CD4-positive, alpha-beta T cell treated with Interferon alpha-2 for 1 hour (primary cell): ENCODE measurements at regions not wholly inside any gene's neighbourhood (a gene's known extent, or its start where the extent isn't known, plus 50 kb on each side); places are given as distances from the start of the nearest gene placed in this dataset.
"Not testable (repeated sequence)": the region's sequence is repeated elsewhere in the genome, so short reads cannot be mapped to it uniquely, and the experiment has no call there.

Experiments used
- DNase-seq, 2 donors: peaks; one replicate each; pipeline ENCODE4 v3.0.0-alpha.2; 2020 to 2022

DNA sequence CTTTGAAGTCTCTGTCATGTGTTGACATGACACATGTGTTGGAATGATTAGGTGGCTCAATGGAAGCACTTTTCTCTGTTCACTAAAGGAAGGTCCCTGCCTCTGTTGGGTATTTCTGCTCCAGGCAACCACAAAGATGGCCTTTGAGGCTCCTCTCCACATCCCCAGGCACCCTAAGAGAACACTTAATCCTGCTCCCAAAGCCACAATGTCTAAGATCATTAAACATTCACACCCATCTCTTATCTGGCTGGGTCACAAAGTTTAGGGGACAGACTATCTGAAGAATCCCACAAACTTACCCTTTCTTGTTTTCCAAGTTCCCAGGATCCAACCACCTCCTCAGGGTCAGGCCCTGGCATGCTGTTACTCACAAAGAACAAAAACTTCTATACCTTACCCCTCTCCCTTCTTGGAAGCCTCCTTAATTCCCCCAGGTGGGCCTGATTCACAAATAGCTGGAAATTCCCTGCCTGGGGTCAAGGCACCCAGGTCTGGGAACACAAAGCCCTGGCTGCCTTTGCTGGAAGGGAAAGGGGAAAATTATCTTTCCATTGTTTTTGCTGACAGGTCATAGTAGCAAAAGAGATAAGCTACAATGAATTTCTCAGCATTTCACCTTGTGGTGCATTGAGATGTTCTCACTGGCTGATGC lies 333.7 kb downstream of the PCNX1 start:
- no peak for DNase-seq

DNA sequence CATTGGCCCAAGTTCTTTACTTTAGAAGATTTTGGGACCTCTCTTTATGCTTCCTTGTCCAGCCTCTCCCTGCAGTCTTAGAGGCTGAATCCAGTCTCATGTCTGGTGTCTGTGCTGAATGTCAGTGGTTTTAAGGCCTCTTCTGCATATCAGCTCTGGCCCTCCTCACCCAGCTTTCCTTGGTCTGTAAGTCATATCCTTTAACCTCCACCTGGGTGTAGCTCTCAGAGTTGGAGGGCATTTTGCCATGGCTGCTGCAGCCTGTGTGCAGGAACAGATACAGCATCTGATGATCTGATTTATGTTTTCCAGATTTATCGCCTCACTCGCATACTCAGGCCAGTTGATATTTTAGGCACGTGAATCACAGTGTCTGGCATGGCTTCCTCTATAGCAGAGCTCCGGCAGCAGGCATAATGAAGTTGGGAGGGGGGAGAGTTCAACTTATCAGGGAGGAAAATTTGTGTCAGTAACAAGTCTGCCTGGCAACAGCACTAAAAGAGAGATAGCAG lies 335.0 kb downstream of the PCNX1 start:
- DNase-seq = no peak

DNA sequence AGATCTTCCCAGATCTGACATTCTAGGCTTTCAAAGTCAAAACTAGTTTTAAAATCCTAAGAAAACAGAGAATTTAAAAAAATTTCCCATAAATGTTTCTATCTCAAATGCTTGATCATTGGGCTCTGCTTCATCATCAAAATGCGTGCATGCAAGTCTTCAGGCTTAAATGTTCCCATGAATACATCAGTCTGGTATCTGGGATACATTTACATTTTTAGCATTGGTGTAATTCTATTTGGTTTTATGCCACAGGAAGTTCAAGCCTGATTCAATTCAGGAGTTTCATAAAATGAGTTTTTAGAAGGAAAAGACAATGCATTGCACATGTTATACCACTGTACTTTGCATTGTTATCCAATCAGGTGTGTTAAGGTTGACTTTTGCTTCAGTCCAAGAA lies 336.4 kb downstream of the PCNX1 start:
- DNase-seq = no peak

DNA sequence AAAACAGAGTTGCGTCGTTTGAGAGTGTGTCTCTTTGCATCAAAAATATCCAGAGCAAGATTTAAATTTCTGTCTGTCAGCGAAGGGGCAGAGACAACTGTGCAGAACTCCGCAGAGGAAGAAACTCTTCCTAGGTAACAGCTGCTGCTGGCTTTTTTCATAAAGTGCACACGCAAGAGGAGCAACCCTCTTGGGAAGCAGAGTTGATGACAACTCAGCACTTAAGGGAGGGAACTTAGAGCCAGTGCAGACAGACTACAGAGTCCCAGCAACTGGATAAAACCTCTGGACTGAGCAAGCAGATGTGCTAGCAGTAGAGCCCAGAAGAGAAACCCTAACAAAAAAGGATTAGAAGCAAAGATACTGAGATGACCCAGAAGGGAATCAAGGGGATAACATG lies 337.1 kb downstream of the PCNX1 start:
- DNase-seq = no peak

DNA sequence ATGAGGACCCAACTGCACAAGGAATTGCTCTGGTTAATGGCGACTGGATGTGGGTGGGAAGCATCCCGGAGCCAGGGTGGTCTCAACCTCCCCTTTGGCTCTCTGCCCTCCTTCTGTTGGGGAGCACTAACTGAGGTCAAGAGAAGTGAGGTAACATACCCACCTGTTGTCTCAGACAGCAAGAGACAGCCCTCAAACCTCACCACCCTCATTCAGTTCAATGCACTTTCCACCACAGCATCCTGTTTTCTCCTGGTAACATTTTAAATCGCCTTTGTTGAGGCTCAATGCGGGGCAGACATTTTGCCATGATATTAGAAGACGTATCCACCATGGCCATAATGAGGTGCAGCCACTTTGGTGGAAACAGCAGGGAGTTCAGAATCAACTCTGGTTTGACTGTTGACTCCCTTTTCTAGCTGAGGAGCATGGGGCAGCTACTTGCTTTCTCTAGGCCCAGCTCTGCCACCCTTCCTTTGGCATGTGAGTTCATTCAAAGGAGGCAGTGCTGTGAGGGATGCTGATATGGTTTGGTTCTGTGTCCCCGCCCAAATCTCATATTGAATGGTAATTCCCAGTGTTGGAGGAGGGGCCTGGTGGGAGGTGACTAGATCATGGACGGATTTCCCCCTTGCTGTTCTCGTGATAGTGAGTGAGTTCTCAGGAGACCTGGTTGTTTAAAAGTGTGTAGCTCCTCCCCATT lies 338.6 kb downstream of the PCNX1 start:
- peak in 1 of 2 donors; percentile 19 for DNase-seq

DNA sequence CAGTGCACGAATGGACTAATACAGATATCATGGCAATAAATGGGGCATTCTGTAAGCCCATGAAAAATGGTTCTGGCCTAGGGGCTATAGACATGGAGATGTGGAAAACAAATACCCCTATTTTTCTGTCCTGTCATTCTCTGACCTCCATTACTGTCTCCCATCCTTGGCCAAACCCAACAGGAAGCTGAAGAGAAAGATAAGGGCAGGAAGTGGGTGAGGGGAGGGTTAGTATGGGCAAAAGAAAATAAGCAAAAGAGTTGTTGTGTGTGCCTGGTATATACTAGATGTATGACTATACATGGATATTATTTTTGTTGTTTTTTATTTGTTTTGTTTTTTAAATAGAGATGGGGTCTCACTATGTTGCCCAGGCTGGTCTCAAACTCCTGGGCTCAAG lies 339.3 kb downstream of the PCNX1 start:
- no peak for DNase-seq

DNA sequence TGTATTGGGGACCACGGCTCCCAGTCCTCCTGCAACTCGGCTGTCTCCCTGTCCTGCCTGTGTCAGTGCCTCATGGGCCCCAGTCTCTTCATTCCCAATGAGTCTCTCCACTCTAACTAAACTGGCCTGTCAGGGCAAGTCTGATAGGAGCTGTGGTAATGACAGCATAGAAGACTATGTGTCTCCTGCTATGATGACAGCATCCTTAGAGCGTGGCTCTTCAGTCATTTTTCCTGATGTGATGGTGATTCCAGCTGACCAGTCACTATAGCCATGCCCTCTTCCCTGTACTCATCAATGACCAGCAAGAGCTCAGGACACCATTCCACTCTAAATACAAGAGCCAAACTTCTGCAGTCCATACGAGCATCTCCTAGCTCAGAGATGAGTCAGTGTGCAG lies 339.8 kb downstream of the PCNX1 start:
- DNase-seq = no peak

DNA sequence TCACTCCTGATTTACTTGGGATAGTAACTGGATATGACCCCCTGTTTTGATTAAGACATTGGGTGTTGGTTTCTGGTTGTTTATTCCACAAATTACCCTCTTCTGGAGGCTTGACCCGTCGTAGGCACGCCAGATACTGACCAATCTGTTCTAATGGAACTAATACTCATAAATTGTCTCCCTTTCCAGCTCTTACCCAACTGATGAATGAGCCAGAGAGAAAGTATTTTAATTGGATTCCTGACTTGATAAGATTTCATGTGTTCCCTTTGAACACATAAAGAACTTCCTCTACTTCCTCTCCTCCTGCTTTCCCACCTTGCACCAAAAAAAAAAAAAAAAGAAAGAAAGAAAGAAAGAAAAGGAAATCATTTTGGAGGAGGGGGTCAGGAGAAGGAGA lies 340.9 kb downstream of the PCNX1 start:
- no peak for DNase-seq

DNA sequence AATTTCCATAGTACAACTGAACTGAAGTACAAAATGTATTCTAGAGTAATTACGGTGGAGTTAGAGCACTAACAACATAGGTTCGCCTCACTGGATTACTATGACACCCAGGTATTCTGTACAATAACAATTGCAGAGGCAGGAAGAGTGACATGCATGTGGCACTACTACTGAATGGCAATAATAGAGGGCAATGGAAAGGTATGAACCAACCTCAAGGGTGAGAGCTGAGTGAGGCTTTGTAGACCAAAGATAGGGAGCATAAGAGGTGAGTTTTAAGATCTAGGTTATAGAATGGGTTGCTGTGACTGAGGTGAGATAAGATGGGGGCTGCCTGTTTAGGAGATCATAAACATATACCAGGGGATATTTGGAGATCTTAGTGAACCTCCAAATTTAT lies 343.1 kb downstream of the PCNX1 start:
- DNase-seq = no peak

DNA sequence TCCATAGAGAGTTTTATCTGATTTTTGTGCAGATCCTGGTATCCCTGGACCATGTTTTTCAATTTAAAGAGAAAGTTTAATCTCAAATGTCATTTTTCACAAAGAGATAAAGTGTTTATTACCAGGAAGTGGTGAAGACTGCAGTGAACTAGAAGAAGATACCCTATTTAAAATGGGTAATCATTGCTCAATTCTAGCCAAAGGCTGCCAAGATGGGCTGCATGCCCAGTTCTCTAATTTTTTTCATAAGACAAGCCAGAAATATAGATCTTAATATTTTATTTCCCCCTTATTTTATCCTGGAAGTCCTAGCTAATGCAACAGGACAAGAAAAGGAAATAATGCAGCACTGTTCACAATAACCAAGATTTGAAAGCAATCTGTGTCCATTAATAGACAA lies 343.5 kb downstream of the PCNX1 start:
- DNase-seq = no peak

DNA sequence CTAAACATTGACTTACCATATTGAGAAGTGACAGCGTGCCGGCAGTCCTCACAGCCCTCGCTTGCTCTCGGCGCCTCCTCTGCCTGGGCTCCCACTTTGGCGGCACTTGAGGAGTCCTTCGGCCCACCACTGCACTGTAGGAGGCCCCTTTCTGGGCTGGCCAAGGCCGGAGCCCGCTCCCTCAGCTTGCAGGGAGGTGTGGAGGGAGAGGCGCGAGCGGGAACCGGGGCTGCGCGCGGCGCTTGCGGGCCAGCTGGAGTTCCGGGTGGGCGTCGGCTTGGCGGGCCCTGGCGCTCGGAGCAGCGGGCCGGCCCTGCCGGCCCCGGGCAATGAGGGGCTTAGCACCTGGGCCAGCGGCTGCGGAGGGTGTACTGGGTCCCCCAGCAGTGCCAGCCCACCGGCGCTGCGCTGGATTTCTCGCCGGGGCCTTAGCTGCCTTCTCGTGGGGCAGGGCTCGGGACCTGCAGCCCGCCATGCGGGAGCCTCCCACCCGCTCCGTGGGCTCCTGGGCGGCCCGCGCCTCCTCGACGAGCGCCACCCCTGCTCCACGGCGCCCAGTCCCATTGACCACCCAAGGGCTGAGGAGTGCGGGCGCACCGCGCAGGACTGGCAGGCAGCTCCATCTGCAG lies 346.9 kb downstream of the PCNX1 start:
- DNase-seq = not testable (repeated sequence)

DNA sequence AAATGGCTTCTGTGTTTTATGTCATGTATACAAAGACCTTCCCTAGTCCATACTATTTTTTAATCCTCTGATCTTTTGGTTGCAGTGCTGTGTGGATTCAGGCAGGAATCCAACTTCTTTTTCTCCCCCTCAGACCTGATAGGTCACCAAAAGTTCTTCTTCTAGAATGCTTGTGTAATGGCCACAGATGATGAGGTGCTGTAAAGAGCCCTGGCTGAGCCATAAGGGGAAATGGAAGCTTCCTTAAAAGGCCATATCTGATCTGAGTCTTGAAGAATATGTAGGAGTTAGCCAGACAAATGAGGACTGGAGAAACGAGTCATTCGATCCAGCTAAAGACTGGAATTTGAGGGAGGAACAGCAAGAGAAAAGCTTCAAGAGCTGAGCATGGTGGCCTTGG lies 353.9 kb downstream of the PCNX1 start:
- no peak for DNase-seq

DNA sequence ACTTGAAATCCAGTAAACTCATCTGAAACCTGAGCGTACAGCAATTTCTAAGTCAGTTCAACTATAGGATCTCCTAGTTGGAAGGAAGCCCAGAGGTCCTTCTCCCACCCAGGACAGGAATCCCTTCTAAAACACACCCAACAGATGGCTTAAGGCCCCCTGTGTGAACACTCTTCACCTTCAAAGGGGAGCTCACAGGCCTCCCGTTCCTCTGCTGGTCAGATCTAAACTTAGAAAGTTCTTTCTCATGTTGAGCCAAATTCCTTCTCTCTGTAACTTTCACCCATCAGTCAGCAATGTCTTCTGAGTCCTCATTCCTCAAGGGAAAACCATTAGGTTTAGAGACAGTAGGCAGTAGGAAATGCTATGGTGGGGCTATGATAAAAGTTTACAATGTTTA lies 355.2 kb downstream of the PCNX1 start:
- no peak for DNase-seq

DNA sequence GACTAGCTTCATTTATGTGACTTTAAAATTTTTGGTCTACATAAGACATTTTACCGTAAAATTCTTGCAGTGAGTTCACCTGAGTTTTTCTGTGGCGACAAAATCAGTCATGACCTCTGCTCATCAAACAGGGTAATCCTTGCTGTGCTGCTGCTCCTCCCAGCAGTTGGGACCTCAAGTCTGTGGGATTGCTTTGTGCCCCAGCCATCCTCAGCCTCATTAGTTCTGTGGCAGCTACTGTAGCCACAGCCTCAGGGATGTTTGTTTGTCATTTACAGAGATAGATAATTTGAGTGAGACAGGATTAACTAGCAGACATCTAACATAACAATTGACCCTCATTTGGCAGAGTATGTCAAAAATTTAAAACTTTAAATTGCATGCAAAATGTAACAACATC lies 357.0 kb downstream of the PCNX1 start:
- no peak for DNase-seq

DNA sequence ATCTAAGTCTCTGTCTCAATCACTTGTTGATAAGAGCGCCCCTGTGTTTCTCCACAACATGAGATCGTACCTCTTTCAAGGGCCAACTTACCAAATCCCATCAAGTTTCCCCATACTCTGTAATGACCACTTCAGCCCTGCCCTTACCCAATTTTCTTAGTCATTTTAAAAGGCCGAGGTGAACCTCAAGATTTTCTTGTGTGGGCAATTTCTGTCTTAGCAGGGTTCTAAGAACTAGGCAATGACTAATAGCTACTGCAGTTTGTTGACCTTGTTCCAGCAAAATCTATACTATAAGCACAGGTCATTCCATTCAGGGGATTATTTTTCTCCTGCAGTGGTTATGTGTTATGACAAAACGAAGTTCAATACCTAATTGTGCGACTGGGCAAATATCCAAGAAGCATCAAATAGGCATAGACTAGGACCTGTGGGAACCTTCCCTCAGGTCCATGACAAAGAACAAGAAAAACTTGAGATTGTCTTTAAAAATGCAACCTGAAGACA lies 359.8 kb downstream of the PCNX1 start:
- no peak for DNase-seq

DNA sequence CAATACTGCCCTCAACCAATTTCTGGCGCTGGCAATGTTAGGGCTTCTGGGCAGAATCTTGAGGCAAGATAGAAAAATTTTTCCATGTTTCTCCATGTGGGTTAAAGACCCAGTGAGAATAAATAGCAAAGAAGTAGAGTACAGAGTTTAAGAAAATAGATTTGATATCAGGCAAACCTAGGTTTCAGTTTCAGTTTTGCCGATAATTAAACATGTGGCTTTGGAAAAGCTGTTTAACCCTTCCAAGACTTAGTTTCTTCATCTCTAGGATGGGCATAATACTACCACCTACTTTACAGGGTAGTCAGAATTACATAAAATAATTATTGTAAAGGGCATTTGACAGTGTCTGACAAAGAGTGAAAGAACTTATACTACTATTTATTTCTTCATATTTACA lies 360.4 kb downstream of the PCNX1 start:
- DNase-seq = peak in 1 of 2 donors; percentile 31

DNA sequence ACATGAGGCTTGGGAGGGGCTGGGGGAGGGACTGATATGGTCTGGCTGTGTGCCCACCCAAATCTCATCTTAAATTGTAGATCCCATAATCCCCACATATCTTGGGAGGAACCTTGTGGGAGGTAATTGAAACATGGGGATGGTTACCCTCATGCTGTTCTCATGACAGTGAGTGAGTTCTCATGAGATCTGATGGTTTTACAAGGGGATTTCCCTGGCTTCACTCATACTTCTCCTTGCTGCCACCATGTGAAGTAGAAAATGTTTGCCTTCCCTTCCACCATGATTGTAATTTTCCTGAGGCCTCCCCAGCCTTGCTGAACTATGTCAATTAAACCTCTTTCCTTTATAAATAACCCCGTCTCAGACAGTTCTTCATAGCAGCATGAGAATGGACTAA lies 362.9 kb downstream of the PCNX1 start:
- DNase-seq = no peak

DNA sequence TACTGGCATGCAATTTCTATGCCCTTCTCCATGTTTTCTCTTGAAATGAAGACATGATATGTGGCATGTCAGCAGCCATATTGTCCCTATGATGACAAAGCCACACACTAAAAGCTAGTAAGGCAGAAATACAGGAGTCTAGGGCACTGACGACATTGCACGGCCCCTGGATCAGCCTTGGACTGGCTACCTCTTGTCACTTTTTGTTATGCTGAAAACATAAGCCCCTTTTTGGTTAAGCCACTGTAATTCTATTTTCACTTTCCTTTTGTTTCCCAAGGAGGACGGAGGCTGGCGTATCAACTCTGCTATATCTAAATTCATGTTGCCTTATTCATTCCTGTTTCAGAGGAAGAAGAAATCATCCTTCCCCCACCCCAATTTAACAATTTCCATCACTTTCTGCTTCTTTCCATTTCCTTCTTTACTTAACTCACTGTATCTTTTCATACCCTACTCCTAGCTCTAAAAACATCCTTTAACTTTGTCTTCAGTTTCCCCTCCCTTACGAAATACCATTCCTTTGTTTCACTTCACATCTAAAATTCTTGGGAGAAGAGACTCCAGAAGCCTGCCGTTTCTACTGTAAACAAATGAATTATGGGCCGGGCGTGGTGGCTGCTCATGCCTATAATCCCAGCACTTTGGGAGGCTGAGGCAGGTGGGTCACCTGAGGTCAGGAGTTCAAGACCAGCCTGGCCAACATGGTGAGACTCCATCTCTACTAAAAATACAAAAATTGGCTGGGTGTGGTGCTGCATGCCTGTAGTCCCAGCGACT lies 364.1 kb downstream of the PCNX1 start:
- DNase-seq = no peak

DNA sequence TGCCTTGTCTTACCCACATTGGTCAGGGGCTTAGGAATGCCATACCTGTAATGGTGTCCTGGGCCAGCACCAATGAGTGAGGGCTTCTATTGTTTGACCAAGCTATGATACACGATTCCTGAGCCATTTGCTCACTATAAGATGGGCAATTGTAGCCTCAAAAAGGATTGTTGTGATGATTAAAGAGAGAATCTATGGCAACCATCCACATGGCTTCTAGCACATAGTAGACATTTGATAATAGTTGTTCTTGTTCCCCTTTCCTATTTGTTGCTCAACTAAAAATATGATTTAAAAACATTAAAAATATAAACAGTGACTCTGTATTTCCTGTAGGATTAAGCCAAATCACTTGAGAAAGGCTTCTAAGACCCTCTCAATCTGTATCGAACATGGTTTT lies 366.1 kb downstream of the PCNX1 start:
- no peak for DNase-seq

DNA sequence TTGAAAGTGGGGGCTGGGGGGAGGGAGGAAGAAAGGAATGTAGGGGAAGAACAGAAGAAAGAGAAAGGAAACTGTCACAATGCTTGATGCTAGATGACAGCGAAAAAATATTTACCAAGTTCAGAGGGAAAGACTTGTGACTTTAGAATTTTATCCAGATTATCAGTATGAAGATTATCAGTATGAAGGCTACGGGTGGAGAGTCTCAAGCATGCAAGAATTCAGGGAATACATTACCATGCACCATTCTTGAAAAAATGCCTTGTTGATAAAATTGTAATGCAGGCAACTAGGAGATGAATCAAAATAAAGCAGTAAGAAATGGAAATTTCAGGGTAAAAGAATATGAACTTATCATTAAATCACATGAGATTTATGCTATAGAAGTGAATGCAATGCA lies 376.8 kb downstream of the PCNX1 start:
- DNase-seq = no peak

DNA sequence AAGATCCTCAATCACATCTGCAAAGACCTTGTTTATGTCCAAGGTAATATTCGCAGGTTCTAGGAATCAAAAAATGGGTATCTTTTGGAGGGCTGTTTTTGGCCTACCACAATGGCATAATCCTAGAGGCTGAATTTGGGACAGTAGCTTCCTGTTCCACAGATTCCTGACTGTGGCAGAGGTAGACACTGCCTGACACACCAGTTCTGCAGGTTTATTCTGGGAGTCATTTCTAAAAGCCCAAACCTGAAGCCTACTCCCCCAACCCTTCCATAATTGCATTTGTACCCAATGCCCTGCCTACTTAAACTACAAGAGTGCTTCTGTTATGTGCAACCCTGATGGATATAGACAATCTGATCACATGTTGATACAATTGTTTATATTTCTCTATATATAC lies 378.9 kb downstream of the PCNX1 start:
- no peak for DNase-seq

DNA sequence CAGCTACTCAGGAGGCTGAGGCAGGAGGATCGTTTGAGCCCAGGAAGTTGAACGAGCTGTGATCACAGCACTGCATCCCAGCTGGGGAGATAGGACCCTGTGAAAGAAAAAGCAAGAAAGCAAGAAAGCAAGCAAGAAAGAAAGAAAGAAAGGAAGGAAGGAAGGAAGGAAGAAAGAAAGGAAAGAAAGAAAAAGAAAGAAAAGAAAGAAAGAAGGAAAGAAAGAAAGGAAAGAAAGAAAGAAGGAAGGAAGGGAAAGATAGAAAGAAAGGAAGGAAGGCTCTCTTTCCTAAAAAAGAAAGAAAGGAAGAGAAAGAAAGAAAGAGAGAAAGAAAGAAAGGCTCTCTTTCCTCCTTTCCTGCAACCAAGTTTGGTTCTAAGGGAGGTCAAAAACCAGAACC lies 380.3 kb downstream of the PCNX1 start:
- no peak for DNase-seq

DNA sequence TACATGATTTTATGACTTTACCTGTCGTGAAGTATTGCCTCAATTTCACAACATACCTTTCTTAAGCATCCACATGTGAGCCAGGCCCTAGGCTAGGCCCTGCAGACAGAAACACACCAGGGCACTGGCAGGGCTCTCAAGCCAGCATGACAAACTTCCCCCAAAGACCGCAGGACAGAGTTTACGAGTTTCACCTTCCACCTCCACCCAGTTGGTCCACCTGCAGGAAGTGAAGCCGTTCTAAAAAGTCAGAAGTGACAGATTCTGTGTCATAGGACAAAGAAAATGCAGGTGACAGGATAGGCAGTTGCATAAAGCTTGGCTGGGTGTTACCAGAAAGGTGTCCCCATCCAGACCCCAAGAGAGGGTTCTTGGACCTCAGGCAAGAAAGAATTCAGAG lies 382.3 kb downstream of the PCNX1 start:
- DNase-seq = peak; percentile 3 to 23
